B cell (primary cell): ENCODE measurements at regions not wholly inside any gene's neighbourhood (a gene's known extent, or its start where the extent isn't known, plus 50 kb on each side); places are given as distances from the start of the nearest gene placed in this dataset.
A peak's percentile ranks its signal among the peaks of the same experiment; 100 is the strongest.

Experiments used
- ATAC-seq: fragments of 200-7000 bp; cut with Tn5 transposase; one replicate; pipeline ENCODE4 v1.10.0; 2021; ENCODE audit warnings: low read depth, mild to moderate bottlenecking, moderate number of reproducible peaks, moderate library complexity
- CTCF ChIA-PET: fragments of 350-600 bp; sonication (Branson Sonifier 250); formaldehyde crosslinking; loops from one replicate; lab custom pipeline; 2021; ENCODE audit warnings: antibody characterized with exemption, inconsistent platforms; lab: Charles Lee
- POLR2A ChIA-PET: fragments of 350-600 bp; sonication (Branson Sonifier 250); formaldehyde crosslinking; loops from one replicate; lab custom pipeline; 2021; ENCODE audit warnings: antibody characterized with exemption; lab: Charles Lee
- DNase-seq: peaks from one replicate; pipeline ENCODE4 v3.0.0; 2013
- H2AFZ ChIP-seq: 2 replicates; pipeline ENCODE4 v1.6.1; 2012; ENCODE audit warnings: mild to moderate bottlenecking, low read depth, low read length; ENCODE audit not compliant: insufficient read depth, poor library complexity, severe bottlenecking
- H3K27ac ChIP-seq, 2 donors: 1 replicate in 1 of 2; 2 replicates in 1 of 2; pipeline ENCODE4 v1.5.1; 2012 to 2013; ENCODE audit warnings: low read length in 2 of 2, mild to moderate bottlenecking in 2 of 2, moderate library complexity in 1 of 2
- H3K27me3 ChIP-seq, 4 experiments: fragments of 200-600 bp in 1 of 4; sonication (generic) in 1 of 4; replicated peaks in 1 of 4; 1 replicate in 2 of 4; 2 replicates in 2 of 4; pipeline versions ENCODE4 v1.6.1 to v1.7.0; 2013 to 2016; ENCODE audit warnings: low read length in 3 of 4, mild to moderate bottlenecking in 2 of 4, mixed read lengths in 1 of 4, moderate library complexity in 1 of 4; ENCODE audit not compliant: insufficient read depth in 4 of 4, control insufficient read depth in 3 of 4; ENCODE audit errors: control extremely low read depth in 1 of 4
- H3K36me3 ChIP-seq, 2 experiments: replicated peaks in 1 of 2; 1 replicate in 1 of 2; 2 replicates in 1 of 2; pipeline versions ENCODE4 v1.6.1 to v1.7.1; 2013; ENCODE audit warnings: low read length in 1 of 2; ENCODE audit not compliant: insufficient read depth in 2 of 2, control insufficient read depth in 1 of 2; ENCODE audit errors: control extremely low read depth in 1 of 2, extremely low read depth in 1 of 2
- H3K4me1 ChIP-seq, 2 donors: fragments of 200-600 bp in 1 of 2; sonication (generic) in 1 of 2; 1 replicate in 1 of 2; 2 replicates in 1 of 2; pipeline versions ENCODE4 v1.5.1 to v1.6.1; 2013 to 2017; ENCODE audit warnings: low read length in 2 of 2; ENCODE audit not compliant: control insufficient read depth in 2 of 2, insufficient read depth in 2 of 2
- H3K4me2 ChIP-seq: replicated peaks from 2 replicates; pipeline ENCODE3; 2012; ENCODE audit warnings: mild to moderate bottlenecking, low read depth, low read length; ENCODE audit not compliant: poor library complexity, severe bottlenecking
- H3K4me3 ChIP-seq, 5 experiments: fragments of 200-600 bp in 1 of 5; sonication (generic) in 1 of 5; 1 replicate in 3 of 5; 2 replicates in 2 of 5; pipeline versions ENCODE4 v1.5.1 to v1.7.0; 2011 to 2016; ENCODE audit warnings: low read length in 4 of 5, mild to moderate bottlenecking in 4 of 5, low read depth in 2 of 5, control low read depth in 1 of 5, moderate library complexity in 1 of 5; ENCODE audit not compliant: insufficient read depth in 1 of 5; ENCODE audit errors: control extremely low read depth in 1 of 5, extremely low read depth in 1 of 5
- H3K79me2 ChIP-seq: fragments of 200-600 bp; sonication (generic); one replicate; pipeline ENCODE4 v1.6.0; 2016; ENCODE audit warnings: low read length; ENCODE audit not compliant: control insufficient read depth, insufficient read depth
- H3K9ac ChIP-seq: fragments of 200-600 bp; sonication (generic); 2 replicates; pipeline ENCODE4 v1.6.1; 2017; ENCODE audit warnings: mild to moderate bottlenecking, low read length, moderate library complexity
- H3K9me3 ChIP-seq, 3 donors: one replicate each; pipeline versions ENCODE4 v1.6.1 to v1.7.1; 2013; ENCODE audit warnings: low read length in 2 of 3; ENCODE audit not compliant: control insufficient read depth in 2 of 3, insufficient read depth in 1 of 3; ENCODE audit errors: control extremely low read depth in 1 of 3
- H4K20me1 ChIP-seq: 2 replicates; pipeline ENCODE4 v1.6.0; 2012; ENCODE audit warnings: mild to moderate bottlenecking, low read length; ENCODE audit not compliant: insufficient read depth, control insufficient read depth, poor library complexity, severe bottlenecking
- H3K27ac Mint-ChIP-seq: one replicate; pipeline ENCODE4 v1.8.0; 2021; ENCODE audit warnings: mixed read lengths
- H3K27me3 Mint-ChIP-seq: one replicate; pipeline ENCODE4 v1.8.0; 2021; ENCODE audit warnings: mixed read lengths
- H3K4me1 Mint-ChIP-seq: one replicate; pipeline ENCODE4 v1.8.0; 2021; ENCODE audit warnings: mixed read lengths
- H3K4me3 Mint-ChIP-seq: one replicate; pipeline ENCODE4 v1.8.0; 2021; ENCODE audit warnings: mixed read lengths
- H3K9me3 Mint-ChIP-seq: one replicate; pipeline ENCODE4 v1.8.0; 2022; ENCODE audit warnings: mixed read lengths; ENCODE audit not compliant: insufficient read depth
- EZH2 ChIP-seq: IDR thresholded peaks from 2 replicates; pipeline ENCODE4 v1.6.1; 2012; ENCODE audit warnings: borderline replicate concordance, low read depth, mild to moderate bottlenecking, moderate library complexity, low read length; ENCODE audit not compliant: insufficient read depth, poor library complexity, severe bottlenecking
- WGBS: methylation state at CpG from one replicate; pipeline ENCODE4 v1.1.5; 2013; ENCODE audit warnings: missing lambda C conversion rate; ENCODE audit not compliant: insufficient coverage; 5-methylcytosine and 5-hydroxymethylcytosine counted together
- intact Hi-C: fragments of 100-400 bp; cut with micrococcal nuclease; formaldehyde crosslinking; loops from one replicate; pipeline ENCODE4 v1.10.0; 2022
- TF ChIP-seq, protein P1 (sequence below): fragments of 200-600 bp; IDR thresholded peaks from one replicate; pipeline ENCODE4 v1.8.0; 2022; ENCODE audit warnings: antibody characterized with exemption, mild to moderate bottlenecking

DNA sequence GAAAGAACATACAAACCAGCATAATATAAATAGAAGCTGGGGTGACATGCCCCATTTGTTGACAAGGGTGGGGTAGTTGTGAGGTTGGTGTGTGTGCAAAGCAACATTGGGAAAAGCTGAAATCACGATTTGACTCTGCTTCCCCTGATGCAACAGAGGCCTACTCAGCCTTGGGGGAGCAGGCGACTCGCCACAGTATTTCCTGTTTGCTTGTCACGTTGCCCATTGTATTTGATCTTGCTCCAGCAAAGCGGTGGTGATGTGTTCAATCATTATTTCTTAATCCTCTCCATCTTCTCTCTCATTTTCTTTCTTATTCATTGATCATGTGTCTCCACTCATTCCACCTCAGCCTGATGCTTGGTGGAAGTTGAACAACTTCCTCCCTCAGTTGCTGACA, 165.8 kb upstream of the CITED2 start:
- H3K4me2 ChIP-seq, result no peak overlapping the region
- H3K27me3 ChIP-seq, result no peaks in the 10 kb centered on the region
- intact Hi-C loops, result no loop called here
- POLR2A ChIA-PET, result no interaction called here
- H3K4me3 Mint-ChIP-seq, result no peak overlapping the region
- H2AFZ ChIP-seq, result peak overlapping the region; percentile 41
- H3K4me3 ChIP-seq, result no peak overlapping the region
- H3K27ac ChIP-seq, result no peak overlapping the region
- H3K27ac Mint-ChIP-seq, result no peak overlapping the region
- WGBS, result no CpG with 5 or more reads among the region's 5 CpGs
- H3K4me1 ChIP-seq, result no peaks in the 10 kb centered on the region
- CTCF ChIA-PET, result no interaction called here
- no peaks in the 10 kb centered on the region for H3K27me3 Mint-ChIP-seq
- no peak overlapping the region for H3K9ac ChIP-seq
- DNase-seq (no peak), ATAC-seq (no peak)
- no peaks in the 10 kb centered on the region for H3K9me3 ChIP-seq
- no peaks in the 10 kb centered on the region for H3K36me3 ChIP-seq
- H3K9me3 Mint-ChIP-seq, result no peaks in the 10 kb centered on the region
- no peaks in the 10 kb centered on the region for H3K79me2 ChIP-seq
- peaks cover 4% of the 10 kb centered on the region for H3K4me1 Mint-ChIP-seq
- no peaks in the 10 kb centered on the region for H4K20me1 ChIP-seq
- no peak for TF ChIP-seq EZH2
- TF ChIP-seq, protein P1, sequence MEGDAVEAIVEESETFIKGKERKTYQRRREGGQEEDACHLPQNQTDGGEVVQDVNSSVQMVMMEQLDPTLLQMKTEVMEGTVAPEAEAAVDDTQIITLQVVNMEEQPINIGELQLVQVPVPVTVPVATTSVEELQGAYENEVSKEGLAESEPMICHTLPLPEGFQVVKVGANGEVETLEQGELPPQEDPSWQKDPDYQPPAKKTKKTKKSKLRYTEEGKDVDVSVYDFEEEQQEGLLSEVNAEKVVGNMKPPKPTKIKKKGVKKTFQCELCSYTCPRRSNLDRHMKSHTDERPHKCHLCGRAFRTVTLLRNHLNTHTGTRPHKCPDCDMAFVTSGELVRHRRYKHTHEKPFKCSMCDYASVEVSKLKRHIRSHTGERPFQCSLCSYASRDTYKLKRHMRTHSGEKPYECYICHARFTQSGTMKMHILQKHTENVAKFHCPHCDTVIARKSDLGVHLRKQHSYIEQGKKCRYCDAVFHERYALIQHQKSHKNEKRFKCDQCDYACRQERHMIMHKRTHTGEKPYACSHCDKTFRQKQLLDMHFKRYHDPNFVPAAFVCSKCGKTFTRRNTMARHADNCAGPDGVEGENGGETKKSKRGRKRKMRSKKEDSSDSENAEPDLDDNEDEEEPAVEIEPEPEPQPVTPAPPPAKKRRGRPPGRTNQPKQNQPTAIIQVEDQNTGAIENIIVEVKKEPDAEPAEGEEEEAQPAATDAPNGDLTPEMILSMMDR, result no peak

DNA sequence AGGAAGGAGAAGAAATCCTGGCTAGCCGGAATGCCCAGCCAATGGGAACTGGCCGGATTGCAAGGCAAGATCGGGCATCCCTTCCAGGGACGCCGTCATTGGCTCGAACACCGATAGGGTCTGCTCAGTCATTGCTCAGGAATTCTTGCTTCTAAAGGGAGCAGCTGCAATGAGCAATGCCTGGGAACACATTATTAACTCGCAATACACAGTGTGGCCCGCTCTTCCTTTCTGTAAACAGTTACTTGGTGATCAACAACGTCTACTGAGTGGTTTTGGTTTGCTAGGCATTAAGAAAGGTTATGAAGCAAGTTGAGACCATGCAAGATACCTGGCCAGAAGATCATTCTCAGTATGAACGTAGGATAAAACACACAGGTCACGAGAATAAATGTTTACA, 165.4 kb upstream of the CITED2 start:
- H3K4me2 ChIP-seq, result no peak overlapping the region
- intact Hi-C loops, result no loop called here
- no peaks in the 10 kb centered on the region for H3K9me3 ChIP-seq
- H3K9ac ChIP-seq, result no peak overlapping the region
- ATAC-seq (no peak), DNase-seq (no peak)
- peak overlapping the region; percentile 41 for H2AFZ ChIP-seq
- Mint-ChIP-seq H3K27ac (no peak overlapping the region), H3K4me1 (peaks cover 4% of the 10 kb centered on the region), H3K4me3 (no peak overlapping the region), H3K9me3 (no peaks in the 10 kb centered on the region), H3K27me3 (no peaks in the 10 kb centered on the region)
- H3K79me2 ChIP-seq, result no peaks in the 10 kb centered on the region
- TF ChIP-seq, protein P1, result no peak
- no peak for TF ChIP-seq EZH2
- no peak overlapping the region for H3K4me3 ChIP-seq
- no peaks in the 10 kb centered on the region for H3K36me3 ChIP-seq
- H3K27ac ChIP-seq, result no peak overlapping the region
- ChIA-PET POLR2A (no interaction called here), CTCF (no interaction called here)
- no peaks in the 10 kb centered on the region for H4K20me1 ChIP-seq
- 95% methylated on average over 10 of the region's 12 CpGs for WGBS
- H3K4me1 ChIP-seq, result no peaks in the 10 kb centered on the region
- no peaks in the 10 kb centered on the region for H3K27me3 ChIP-seq
